PC-9 (cell line): ENCODE measurements at regions not wholly inside any gene's neighbourhood (a gene's known extent, or its start where the extent isn't known, plus 50 kb on each side); places are given as distances from the start of the nearest gene placed in this dataset.

ENCODE experiments used
- BruUV-seq: library from RNA; stranded (reverse); fragments of 400-500 nt; replicated peaks from 2 replicates; lab custom pipeline; 2021; lab: Mats Ljungman, UMichigan
- CTCF ChIA-PET: fragments of 300-600 bp; sonication (Branson Sonifier 250); formaldehyde crosslinking; loops from one replicate; lab custom pipeline; 2022; ENCODE audit warnings: antibody characterized with exemption; lab: Charles Lee
- POLR2A ChIA-PET: fragments of 300-600 bp; sonication (Branson Sonifier 250); formaldehyde crosslinking; loops from one replicate; lab custom pipeline; 2022; ENCODE audit warnings: antibody characterized with exemption; ENCODE audit not compliant: unreplicated experiment; lab: Charles Lee
- DNase-seq, 2 experiments: peaks; one replicate each; pipeline versions ENCODE4 v3.0.0 to v3.0.0-alpha.2; 2015 to 2022; ENCODE audit warnings: mixed read lengths in 1 of 2
- H2AFZ ChIP-seq: fragments of 200-600 bp; sonication (generic); 2 replicates; pipeline ENCODE4 v1.8.1; 2017; ENCODE audit warnings: antibody characterized with exemption
- H3F3A ChIP-seq: fragments of 200-600 bp; sonication (generic); 2 replicates; pipeline ENCODE4 v1.8.1; 2017; ENCODE audit warnings: antibody characterized with exemption, mild to moderate bottlenecking, low read depth; ENCODE audit not compliant: insufficient read depth
- H3K27ac ChIP-seq: fragments of 200-600 bp; sonication (generic); 2 replicates; pipeline ENCODE4 v1.6.1; 2016; ENCODE audit warnings: mixed run types
- H3K27me3 ChIP-seq: fragments of 200-600 bp; sonication (generic); 2 replicates; pipeline ENCODE4 v1.6.1; 2016; ENCODE audit warnings: low read depth, mixed run types; ENCODE audit not compliant: insufficient read depth
- H3K36me3 ChIP-seq: fragments of 200-600 bp; sonication (generic); 2 replicates; pipeline ENCODE4 v1.6.1; 2016; ENCODE audit warnings: low read depth, mixed run types
- H3K4me1 ChIP-seq: fragments of 200-600 bp; sonication (generic); replicated peaks from 2 replicates; pipeline ENCODE4 v1.6.1; 2016; ENCODE audit warnings: mixed run types; ENCODE audit not compliant: insufficient read depth
- H3K4me2 ChIP-seq: fragments of 200-600 bp; sonication (generic); 2 replicates; pipeline ENCODE4 v1.6.1; 2017; ENCODE audit warnings: mixed run types
- H3K4me3 ChIP-seq: fragments of 200-600 bp; sonication (generic); 2 replicates; pipeline ENCODE4 v1.6.1; 2016; ENCODE audit warnings: mixed run types
- H3K79me2 ChIP-seq: fragments of 200-600 bp; sonication (generic); 2 replicates; pipeline ENCODE4 v1.6.1; 2017; ENCODE audit warnings: low read depth, mixed run types
- H3K9me2 ChIP-seq: fragments of 200-600 bp; sonication (generic); 2 replicates; pipeline ENCODE4 v1.8.1; 2017; ENCODE audit warnings: mild to moderate bottlenecking; ENCODE audit not compliant: insufficient read depth
- H3K9me3 ChIP-seq: fragments of 200-600 bp; sonication (generic); 2 replicates; pipeline ENCODE4 v1.8.1; 2016; ENCODE audit warnings: low read depth; ENCODE audit not compliant: insufficient read depth
- H4K20me1 ChIP-seq: fragments of 200-600 bp; sonication (generic); 2 replicates; pipeline ENCODE4 v1.8.1; 2017; ENCODE audit not compliant: insufficient read depth
- CTCF ChIP-seq: fragments of 200-600 bp; sonication (generic); conservative IDR thresholded peaks from 2 replicates; pipeline ENCODE4 v1.6.1; 2017; ENCODE audit warnings: mixed run types, antibody characterized with exemption, mild to moderate bottlenecking, moderate library complexity
- EZH2 ChIP-seq: fragments of 200-600 bp; sonication (generic); IDR thresholded peaks from 2 replicates; pipeline ENCODE4 v1.8.0; 2017; ENCODE audit warnings: antibody characterized with exemption, low read depth
- intact Hi-C: fragments of 100-400 bp; cut with micrococcal nuclease; formaldehyde crosslinking; loops from one replicate; pipeline ENCODE4 v1.10.0; 2022; ENCODE audit not compliant: unreplicated experiment

DNA sequence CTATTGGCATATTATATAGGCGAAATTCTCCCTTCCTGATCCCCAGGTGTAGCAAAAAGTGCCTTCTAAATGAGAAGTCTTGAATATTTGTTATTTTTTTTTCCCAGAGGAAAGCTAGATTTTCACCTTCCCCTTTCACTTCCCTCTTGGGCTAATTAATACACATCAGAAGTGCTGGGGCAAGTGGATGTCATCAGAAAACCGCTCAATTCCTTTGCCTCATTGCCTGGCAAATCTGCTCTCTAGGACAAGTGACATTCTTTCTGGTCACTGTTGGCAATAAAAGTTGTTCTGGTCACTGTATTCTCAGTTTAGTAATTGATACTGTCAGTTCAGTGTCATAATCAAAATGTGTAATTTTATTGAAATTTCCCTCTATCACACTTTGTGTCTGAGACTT is 174.5 kb downstream of the ETNK1 start:
- Histone ChIP-seq H3K9me3 (no peaks in the 10 kb centered on the region), H3K4me1 (no peaks in the 10 kb centered on the region), H3K27ac (no peak overlapping the region), H3K9me2 (peaks cover 4% of the 10 kb centered on the region; the same call in 1 of the 2 replicates), H4K20me1 (no peaks in the 10 kb centered on the region), H3F3A (no peaks in the 10 kb centered on the region), H3K4me3 (no peak overlapping the region), H3K79me2 (no peaks in the 10 kb centered on the region), H2AFZ (no peak overlapping the region), H3K36me3 (no peaks in the 10 kb centered on the region), H3K27me3 (0 out of 2 replicates have a peak, but pooled peaks cover 9% of the 10 kb centered on the region), H3K4me2 (no peak overlapping the region)
- TF ChIP-seq CTCF, result no peak
- no peak for TF ChIP-seq EZH2
- intact Hi-C loops, result no loop called here
- POLR2A ChIA-PET, result no interaction called here
- no TSS peak for BruUV-seq
- DNase-seq, result no peak
- CTCF ChIA-PET, result no interaction called here

DNA sequence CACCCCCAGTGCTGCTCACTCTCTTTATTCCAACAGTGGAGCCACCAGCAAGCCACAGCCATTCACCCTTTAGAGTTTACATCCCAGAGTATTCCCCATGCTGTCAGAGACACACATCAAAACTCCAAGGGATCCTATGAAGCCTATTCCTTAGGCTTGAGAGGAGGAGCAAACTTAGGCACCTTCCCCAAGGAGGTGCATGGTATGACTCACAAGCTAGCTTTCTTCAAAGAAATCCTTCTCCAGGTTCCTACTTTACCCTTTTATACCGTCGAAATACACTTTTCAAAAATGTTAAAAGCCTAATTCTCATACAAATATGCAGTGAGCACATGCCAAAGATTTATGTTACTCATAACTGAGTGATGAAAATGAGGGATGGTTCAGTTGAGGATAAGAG is 175.4 kb downstream of the ETNK1 start:
- Histone ChIP-seq H3K9me2 (peaks cover 4% of the 10 kb centered on the region; the same call in 1 of the 2 replicates), H3K79me2 (no peaks in the 10 kb centered on the region), H3K27ac (no peak overlapping the region), H3K4me1 (no peaks in the 10 kb centered on the region), H3F3A (no peaks in the 10 kb centered on the region), H3K36me3 (no peaks in the 10 kb centered on the region), H3K4me3 (no peak overlapping the region), H2AFZ (no peak overlapping the region), H4K20me1 (no peaks in the 10 kb centered on the region), H3K27me3 (peaks cover 9% of the 10 kb centered on the region; the same call in 1 of the 2 replicates), H3K4me2 (no peak overlapping the region), H3K9me3 (no peaks in the 10 kb centered on the region)
- DNase-seq, result no peak
- CTCF ChIA-PET, result no interaction called here
- POLR2A ChIA-PET, result no interaction called here
- intact Hi-C loops, result no loop called here
- TF ChIP-seq CTCF (no peak), EZH2 (no peak)
- BruUV-seq, result no TSS peak

DNA sequence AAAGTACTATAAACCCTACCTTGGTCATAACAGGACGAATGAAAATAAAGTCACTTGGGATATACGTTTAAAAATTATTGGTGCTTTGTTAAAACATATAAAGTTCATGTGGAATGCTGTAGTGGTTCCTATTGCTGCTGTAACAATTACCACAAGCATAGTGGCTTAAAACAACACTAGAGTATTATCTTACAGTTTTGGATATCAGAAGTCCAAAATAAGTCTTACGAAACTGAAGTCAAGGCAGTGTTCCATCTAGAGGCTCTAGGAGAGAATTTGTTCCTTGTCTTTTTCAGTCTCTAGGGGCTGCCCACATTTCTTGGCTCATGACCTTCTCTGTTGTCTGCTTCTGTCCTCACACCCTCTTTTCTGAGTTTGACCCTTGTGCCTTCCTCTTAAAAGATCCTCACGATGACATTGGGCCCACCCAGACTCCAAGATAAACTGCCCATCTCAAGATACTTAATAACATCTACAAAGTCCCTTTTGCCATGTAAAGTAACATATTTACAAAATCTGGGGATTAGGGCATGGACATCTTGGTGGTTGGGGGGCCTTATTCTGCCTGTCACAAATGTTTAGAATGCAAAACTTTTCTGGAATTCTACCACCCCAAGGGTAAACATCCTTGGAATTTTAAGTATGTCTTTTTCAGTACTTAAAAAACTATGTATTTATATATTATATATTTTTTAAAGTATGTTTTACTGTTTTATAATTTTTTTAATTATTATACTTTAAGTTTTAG is 178.1 kb downstream of the ETNK1 start:
- H2AFZ ChIP-seq, result no peak overlapping the region
- intact Hi-C loops, result loop anchor here (1.0 kb wide), 1 partner anchor 19 kb away; no protein-coding TSS in a partner anchor
- ChIA-PET POLR2A (no interaction called here), CTCF (no interaction called here)
- no peak overlapping the region for H3K4me2 ChIP-seq
- no peak for TF ChIP-seq EZH2
- TF ChIP-seq CTCF, result no peak
- no peak overlapping the region for H3K4me3 ChIP-seq
- H3K9me2 ChIP-seq, result no peaks in the 10 kb centered on the region
- H3K4me1 ChIP-seq, result no peaks in the 10 kb centered on the region
- H3K9me3 ChIP-seq, result no peaks in the 10 kb centered on the region
- no peaks in the 10 kb centered on the region for H3K79me2 ChIP-seq
- no TSS peak for BruUV-seq
- H3K27me3 ChIP-seq, result peaks cover 9% of the 10 kb centered on the region; the same call in 1 of the 2 replicates
- H3F3A ChIP-seq, result no peaks in the 10 kb centered on the region
- no peak for DNase-seq
- no peaks in the 10 kb centered on the region for H3K36me3 ChIP-seq
- no peaks in the 10 kb centered on the region for H4K20me1 ChIP-seq
- no peak overlapping the region for H3K27ac ChIP-seq
